ENCODE measurements at regions not wholly inside any gene's neighbourhood (a gene's known extent, or its start where the extent isn't known, plus 50 kb on each side); places are given as distances from the start of the nearest gene placed in this dataset.

GRCh38 chr2:185998562-185999070 lies 260.0 kb downstream of the FSIP2 start:
- TF ChIP-seq CTCF (IDR thresholded peaks at IDR 0.05) (no peak), REST (IDR thresholded peaks at IDR 0.05; ENCODE audit: insufficient read depth in 1 of 2, low read depth in 2 of 2, low read length in 1 of 2) (no peak), POLR2AphosphoS5 (IDR thresholded peaks at IDR 0.05; ENCODE audit: low read depth, low read length) (no peak)

Data from Panc1 (cell line).